NCI-H774 (cell line): ENCODE measurements at regions not wholly inside any gene's neighbourhood (a gene's known extent, or its start where the extent isn't known, plus 50 kb on each side); places are given as distances from the start of the nearest gene placed in this dataset.

Experiments used
- DNase-seq: peaks from one replicate; lab custom pipeline; 2025; lab: John Stamatoyannopoulos, UW

DNA sequence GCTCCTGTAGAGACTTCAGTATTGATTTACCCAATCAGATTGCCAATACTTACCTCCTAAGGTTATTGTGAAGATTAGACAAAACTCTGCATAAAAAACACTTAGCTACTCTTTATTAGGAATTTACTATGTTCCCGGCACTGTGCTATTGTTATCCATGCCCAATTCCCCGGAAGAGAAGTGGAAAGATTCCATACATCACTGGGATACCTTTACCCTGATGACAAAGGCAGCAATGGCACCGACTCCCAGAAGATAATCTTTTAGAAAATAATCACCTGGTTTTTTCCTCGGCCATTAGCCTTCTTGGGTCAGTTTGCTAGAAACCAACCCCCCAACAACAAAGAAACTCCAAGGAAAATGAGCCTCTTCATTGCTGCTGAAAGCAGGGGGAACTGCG is 226.0 kb downstream of the SNX18 start:
- DNase-seq, result no peak

DNA sequence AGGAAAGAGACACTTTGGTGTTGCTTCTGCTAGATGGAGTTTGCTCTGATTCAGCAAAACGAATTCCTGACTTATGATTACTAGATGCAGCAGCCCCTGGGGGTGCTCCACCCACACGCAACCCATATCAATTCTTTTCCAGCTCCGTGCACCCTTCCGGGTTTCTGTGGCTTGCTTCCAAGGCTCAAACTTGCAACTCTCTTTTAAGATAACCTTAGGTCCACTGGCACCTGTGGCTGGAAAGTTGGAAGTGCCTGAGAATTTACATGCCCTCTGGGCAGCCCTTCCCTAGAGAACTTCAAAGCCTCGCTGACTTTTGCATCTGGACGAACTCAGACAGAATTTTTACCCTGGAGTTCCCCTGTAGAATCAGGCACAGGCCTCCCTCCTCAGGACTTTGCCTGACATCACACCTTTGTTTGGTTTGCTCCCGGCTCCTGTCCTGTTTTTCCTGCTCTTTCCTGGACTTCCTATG is 224.9 kb downstream of the SNX18 start:
- no peak for DNase-seq

DNA sequence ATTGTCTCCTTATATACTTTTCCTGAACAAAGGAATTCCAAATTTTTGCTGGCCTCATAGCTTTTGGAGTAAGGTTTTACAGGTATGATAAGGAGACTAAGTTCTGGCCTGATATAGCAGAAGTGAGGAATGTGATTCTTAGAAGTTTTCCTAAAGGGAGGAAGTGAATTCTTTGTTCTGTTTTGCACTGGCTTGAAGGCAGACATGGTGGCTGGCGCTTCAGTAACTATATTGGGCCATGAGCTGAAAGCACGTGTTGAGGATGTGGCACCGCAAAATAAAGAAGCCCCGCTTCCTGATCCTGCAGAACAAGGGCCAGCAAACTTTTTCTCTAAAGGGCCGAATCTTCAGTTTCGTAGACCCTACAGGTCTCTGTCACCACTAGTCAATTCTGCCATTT is 224.2 kb downstream of the SNX18 start:
- DNase-seq, result no peak

DNA sequence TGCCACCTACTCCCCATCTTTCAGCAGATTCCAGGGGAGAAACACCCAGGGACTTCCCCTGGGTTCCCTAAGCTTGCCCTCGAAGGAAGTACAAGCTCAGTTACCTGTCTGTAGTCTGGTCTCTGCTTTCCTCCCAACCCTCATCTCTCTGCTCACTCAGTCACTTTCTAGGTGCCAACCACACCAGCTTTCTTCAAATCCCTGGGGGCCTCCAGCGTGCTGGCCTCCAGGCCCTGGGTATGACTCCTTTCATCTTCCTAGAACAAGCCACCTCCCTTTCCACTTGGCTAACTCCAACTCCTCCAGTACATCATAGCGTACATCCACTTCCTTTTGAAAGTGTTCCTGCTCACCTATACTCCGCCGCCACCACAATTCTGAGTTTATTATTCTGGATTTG is 222.6 kb downstream of the SNX18 start:
- DNase-seq, result no peak

DNA sequence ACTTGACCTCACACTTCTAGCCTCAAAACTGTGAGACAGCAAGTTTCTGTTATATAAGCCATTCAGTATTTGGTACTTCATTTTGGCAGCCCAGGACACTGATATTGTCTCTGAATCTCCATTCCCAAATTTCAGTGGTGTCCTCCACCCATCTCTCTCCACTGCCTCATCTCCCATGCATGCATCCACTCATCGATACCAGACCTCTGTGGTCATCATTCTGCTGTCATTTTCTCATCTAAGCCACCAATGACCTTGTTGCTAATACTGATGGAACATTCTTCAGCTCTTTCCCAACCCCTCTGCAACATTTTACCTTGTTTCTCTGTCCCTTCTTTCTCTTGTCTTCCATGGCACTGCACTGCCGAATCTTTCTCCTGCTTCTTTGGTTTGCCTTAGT is 221.8 kb downstream of the SNX18 start:
- no peak for DNase-seq

DNA sequence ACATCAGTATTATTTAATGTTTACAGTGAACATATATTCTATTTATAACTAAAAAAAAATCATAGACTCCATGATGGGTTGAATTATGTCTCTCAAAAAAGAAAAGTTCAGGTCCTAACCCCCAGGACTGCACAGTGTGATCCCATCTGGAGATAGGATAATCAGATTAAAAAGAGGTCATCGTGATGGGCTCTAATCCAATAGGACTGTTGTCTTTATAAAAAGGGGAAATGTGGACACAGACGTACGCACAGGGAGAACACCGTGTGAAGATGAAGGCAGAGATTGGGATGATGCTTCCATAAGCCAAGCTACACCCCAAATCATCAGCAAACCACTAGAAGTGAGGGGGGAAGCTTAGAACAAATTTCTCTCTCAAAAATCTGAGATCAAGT is 221.4 kb downstream of the SNX18 start:
- no peak for DNase-seq

DNA sequence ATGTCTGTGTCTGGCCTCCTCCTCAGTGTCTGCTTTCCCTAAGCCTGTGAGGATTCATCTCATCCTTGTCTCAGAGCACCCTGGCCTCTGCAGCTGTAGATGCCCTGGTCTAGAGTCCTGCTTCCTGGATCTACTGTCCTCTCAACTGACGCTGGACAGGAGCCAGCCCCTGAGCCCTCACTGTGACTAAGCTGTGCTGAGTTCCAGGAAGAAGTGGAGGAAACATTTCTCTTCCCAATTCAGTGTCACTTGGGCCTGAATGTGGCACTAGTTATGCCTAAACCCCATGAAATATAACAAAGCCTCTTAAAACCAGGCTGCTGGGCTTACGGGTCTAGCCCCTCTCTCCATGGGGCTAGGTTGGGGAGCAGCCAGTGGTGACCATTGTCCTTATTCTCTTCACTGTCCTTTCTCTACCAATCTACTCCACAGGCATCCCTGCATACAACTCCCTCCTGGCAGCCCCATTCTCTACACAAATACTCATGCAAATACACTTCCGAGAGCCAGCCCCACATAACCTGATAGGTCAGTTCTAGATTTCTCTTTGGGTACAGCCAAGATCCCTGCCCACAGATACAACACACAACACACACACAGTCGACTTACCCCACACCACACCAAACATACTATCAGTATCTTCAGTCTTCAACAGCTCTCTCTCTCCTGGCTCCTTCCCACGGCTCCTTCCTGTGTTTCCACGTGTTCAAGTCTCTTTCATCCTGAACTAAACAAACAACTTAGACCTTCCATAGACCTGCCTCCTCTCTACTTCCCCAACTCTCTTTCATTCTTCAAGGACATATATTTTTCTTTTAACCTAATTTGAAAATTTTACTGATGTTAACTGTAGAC is 220.8 kb downstream of the SNX18 start:
- peak; percentile 12 for DNase-seq

DNA sequence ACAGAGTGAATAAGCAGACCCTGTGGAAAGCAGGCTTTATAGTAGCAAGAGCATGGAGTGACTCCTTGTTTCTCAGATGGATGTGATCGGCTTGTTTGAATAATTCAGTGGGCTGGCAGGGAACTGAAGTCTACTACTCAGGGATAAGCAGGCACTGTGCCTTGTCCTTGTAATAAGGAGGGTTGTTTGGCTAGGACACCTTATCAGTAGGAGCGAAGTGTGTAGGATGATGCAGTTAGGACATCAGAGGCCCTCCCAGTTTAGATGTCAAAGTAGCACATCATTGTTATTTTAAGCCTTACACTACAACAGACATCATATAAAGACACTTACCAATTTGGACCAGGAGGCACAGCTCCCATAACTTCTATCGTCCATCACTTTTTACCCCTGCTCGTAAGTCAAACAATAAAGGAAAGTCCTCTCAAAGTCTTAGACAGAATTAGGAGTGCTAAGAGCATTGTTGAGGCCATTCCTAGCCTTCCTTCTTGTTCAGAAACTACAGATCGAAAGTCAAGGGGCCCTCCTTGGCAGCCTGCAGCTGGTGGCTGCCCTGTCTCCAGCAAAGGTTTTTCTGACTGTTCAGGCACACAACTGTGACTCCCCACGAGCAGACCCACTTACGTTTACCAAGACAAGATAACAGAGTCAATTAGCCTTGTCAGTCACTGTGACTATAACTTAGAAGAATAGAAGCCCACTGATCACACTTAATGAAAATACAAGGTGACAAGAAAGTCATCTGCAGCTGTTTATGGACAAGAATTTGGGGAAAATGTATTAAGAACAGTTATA is 218.6 kb downstream of the SNX18 start:
- DNase-seq, result no peak

DNA sequence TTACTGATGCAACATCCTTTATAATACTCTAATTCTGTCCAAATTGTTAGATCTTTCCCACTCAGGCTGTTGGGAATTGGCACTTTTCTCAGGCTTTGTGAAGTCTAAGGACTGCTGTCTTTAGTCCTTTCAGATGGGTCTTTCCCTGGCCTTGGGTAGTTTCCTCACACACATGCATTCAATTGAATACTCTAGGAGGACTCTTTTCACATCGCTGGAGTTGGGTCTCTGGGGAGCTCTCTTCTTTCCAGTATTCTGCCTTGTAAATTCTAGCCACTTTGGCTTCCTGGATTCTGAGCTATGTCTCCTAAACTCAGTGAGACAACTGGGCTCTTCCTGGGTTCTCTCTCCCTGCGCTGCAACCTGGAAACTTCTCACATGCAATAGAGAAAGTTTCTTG is 215.5 kb downstream of the SNX18 start:
- DNase-seq, result no peak

DNA sequence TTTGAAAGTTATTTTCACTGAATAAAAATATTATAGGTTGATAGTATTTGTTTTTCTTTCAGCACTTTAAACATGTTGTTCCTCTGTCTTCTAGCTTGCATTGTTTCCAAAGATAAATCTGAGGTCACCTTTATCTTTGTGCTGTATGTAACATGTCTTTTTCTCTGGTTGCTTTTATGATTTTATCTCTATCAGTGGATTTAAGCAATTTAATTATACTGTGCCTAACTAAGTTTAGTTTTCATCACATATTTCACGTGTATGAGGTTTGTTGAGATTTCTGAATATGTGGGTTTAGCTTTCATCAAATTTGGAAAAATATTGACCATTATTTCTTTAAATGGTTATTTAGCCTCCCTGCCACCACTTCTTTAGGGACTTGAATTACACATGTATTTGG is 214.5 kb downstream of the SNX18 start:
- DNase-seq, result no peak

DNA sequence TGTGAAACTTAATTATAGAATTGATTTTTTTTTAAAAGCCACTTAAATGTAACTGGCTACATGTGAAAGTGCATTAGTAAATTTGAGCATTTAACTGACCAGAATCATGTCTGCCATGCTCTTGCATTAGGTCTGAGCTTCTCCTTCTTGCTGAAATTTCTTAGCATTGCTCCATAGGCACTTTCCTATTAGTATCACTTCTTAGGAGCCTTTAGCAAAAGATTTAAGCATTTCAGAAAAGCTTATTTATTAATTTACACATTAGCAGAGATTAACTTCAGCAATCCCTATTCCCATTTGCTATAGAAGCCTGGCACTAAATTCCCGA is 211.0 kb downstream of the SNX18 start:
- DNase-seq, result no peak

DNA sequence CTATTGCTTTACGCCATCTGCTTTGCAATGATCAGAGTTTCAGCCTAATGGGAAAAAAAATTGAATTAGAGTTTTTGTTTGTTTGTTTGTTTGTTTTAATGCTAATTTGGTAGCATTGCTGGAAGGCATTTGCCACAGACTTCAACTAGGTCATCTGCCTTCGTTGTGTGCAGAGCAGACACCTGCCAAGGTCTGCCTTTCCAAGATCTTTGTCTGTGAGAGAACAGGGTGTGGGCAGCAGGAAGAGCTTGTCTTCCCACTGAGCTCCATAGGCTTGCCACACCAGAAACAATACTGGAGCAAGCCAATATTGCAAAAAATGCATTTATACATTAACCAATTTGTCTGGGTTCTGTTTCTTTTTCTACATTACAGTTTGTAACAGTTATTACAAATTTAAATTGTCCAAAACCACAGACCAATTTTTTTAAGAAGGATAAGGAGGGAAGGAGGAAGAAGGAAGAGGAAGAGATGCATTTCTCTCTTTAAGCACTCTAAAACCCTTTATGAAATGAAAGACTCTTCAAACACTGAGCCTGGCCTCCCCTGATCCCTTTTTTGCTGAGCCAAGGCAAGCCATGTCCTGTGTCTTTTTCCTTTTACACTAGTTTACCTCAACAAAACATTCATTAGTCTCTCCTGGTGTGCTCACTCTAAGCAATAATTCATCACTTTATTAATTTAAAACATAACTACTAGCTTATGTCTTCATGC is 210.5 kb downstream of the SNX18 start:
- DNase-seq, result no peak

DNA sequence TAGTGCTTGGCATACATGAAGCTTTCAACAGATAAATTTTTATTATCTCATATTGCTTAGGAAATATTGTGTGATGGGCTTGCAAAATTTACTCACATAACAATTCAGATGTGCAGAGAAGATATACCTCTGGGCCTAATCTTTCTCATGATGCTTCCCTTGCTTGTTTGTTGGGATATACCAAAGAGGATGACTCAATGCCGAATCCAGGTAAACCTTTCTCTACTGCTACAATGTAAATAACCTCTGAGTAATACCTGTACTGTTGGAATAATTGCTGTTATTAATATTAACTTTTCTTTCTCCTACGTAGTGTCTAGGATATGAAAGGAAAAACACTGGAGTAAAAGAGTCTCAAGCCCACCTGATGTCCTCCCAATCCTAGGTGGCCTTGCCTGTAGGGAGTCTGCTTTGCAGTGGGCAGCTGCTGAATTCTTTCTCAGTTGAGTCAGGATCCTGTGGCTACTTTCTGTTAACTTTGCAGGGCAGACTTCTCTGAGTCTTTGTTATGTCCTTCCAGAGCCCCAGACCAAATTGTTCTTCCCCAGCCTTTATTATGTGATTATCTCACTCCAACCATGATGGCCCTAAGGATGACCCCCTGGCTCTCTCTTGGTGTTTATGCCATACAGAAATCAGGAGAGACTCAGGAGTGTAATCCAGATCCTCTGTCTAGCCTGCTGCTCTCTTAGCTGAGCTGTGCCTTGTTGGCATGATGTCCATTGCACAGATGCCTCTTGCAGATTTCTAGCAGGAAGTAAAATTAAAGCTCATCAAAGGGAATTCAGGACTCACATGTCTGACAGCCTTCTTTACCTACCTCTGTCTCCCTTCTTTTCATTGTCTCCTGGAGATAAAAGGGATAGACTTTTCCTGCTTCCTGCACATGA is 208.1 kb downstream of the SNX18 start:
- DNase-seq, result no peak

DNA sequence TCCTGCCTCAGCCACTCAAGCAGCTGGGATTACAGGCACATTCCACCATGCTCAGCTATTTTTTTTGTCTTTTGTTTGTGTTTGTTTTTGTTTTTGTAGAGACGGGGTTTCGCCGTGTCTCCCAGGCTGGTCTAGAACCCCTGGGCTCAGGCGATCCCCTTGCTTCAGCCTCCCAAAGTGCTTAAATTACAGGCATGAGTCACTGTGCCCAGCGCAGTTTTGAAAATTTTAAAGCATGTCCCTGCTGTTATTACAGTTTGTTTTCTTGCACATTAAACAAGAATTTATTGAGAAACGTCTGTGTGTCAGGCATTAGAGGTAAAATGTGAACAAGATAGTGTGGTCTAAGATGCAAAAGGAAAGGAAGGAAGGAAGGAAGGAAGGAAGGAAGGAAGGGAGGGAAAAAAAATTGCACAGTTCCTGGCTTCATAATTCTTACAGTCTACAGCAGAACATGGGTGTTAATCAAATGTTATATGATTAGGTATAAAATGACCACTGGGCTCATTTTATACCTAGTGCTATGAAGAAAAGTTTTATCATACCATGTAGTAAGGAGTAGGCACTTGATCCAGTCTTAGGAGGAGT is 205.4 kb downstream of the SNX18 start:
- no peak for DNase-seq

DNA sequence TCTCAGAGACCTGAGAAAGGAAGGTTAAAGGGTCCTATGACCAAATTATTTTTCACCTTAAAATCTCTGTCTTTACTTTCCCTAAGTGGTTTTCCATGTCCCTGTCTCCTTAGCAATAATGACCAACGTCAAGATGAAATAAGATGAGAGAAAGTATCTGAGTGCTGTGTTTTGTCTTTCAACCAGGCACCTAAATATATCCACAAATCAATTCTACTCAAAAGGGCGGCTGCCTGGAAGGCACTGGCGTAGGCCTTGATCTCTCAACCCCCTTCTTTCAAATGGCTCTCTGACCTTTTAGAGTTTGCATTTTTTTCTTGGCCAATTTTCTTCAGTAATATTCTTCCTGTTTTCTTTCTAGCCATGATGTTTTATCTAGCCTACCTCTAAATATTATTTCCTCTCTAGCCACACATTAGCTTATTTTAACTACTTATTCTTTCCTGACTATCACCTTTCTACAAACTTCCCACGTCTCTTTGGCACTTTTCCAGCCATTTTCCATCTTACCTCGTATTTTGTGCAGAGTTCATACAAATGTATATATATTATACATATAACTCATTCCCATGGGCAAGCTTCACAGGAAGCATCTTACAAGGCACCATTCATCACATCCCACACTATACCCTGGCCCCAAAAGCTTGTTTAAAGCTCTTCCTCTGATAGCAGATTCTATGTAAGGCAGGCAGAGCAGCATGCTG is 204.5 kb downstream of the SNX18 start:
- no peak for DNase-seq

DNA sequence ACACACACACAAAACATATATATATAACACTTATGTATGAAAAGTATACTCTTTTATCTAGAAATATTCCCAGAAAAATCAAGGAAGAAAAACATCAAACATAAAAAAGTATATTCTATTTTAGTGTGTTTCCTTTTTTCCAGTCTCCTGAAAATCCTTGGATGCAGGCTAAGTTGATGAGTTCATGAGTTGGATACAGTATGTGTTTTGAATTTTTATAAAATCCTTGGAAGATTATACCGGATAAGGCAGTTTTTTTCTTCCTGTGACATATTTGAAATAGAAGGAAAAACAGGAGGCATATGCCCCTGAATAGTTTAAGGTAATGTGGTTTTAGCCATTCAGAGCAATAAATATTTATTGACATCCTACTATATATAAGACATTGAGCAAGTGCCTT is 203.6 kb downstream of the SNX18 start:
- no peak for DNase-seq

DNA sequence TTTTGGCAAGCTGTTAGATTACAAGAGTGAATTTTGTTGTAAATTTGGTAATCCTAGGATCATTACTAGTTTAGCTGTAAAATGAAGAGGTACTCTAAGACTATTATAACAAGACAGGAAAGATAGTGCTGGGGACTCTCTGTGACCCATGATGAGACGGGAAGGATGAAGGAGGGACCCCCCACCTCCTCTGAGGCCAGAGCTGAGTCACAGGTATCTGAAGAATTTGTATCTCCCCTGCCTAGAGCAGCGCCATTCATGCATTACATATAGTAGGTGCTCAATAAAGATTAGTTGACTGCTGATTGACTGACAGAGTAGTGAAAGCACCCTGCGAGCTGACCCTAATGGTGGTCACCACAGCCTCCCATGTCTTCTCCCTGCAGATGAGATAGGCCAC is 202.8 kb downstream of the SNX18 start:
- DNase-seq, result no peak

DNA sequence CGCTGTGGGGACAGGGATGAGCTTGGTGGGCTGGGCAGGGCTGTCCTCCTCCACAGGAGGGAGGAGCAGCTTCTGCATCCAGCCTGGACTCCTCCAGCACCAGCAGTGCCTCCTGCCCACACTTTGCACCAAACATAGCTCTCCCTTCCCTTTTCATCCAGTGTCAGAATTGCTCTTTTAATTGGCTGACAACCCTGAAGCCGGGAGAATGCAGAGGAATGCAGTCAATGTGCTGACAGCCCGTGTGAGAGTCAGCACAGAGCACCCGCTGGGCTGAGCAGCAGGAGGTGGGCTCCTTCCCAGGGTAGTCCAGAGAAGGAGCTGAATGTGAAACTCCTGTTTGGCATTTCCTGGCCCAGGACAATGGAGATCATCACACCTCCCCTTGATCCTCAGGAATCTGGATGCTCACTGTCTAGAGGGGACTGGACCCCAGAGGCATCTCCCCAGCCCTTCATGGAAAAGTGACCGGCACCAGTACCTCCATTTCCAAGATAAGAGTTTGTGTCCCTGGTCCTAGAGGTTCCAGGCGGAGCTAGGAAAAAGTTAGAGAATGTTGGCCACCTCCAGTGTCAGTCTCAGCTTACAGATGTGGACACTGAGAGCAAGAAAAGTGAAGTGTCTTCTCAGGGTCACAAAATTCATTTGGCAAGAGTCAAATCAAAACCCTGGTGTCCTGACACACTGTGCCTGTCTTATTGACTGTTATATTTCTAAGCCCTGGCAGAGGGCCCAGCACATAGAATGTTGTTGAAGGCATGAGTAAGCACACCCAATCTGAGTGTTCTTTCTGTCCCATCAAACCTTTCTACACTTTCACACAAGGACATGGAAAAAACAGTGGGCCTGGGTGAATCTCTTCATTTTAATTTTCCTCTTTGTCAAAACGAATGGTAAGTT is 202.1 kb downstream of the SNX18 start:
- DNase-seq, result no peak

DNA sequence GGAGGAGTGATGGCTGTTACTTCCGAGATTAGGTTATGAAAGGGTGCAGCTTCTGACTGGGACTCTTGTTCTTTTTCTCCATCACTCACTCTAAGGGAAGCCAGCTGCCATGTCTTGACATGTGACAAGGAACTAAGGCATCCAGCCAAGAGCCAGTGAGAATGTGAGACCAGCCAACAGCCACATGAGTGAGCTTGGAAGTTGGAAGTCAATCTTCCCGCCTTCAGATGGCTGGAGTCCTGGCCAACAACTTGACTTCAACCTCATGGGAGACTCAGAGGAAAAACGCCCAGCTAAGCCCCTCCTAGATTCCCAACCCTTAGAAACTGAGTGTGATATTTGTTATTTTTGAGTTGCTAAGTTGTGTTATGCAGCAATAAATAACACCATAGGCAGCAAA is 201.1 kb downstream of the SNX18 start:
- no peak for DNase-seq

DNA sequence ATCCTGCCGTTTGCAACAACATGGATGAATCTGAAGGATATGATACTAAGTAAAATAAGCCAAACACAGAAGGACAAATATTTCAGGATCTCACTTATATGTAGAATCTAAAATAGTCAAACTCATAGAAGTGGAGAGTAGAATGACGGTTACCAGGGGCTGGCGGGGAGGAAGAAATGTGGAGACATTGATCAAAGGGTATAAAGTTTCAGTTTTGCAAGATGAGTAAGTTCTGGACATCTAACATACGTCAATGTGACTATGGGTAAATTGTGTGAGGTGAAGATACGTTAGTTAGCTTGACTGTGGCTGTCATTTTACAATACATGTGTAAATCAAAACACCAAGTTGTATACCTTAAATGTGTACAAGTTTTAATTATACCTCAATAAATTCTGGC is 200.3 kb downstream of the SNX18 start:
- no peak for DNase-seq
